Liver (tissue), 3 donors: ENCODE measurements at regions not wholly inside any gene's neighbourhood (a gene's known extent, or its start where the extent isn't known, plus 50 kb on each side); places are given as distances from the start of the nearest gene placed in this dataset.

ENCODE experiments used
- RAD21 ChIP-seq, 2 donors: IDR thresholded peaks; 2 replicates each; pipeline ENCODE4 v1.6.1; 2016; ENCODE audit warnings: antibody characterized with exemption in 2 of 2, mild to moderate bottlenecking in 2 of 2
- REST ChIP-seq: IDR thresholded peaks from 2 replicates; pipeline ENCODE4 v1.6.1; 2016; ENCODE audit warnings: antibody characterized with exemption, mild to moderate bottlenecking
- RXRA ChIP-seq, 2 donors: IDR thresholded peaks; 2 replicates each; pipeline ENCODE4 v1.6.1; 2017 to 2018; ENCODE audit warnings: antibody characterized with exemption in 2 of 2, mild to moderate bottlenecking in 1 of 2
- SP1 ChIP-seq: IDR thresholded peaks from 2 replicates; pipeline ENCODE4 v1.6.1; 2018; ENCODE audit warnings: antibody characterized with exemption, mild to moderate bottlenecking
- TF ChIP-seq, protein P1 (sequence below): fragments of 150-350 bp; IDR thresholded peaks from 2 replicates; pipeline ENCODE4 v1.5.1; 2017; ENCODE audit warnings: improper control_type of control experiment, low read depth, low read length; ENCODE audit not compliant: missing input control
- donor health status: healthy.
- donor health status: healthy.

- TF ChIP-seq, protein P1, sequence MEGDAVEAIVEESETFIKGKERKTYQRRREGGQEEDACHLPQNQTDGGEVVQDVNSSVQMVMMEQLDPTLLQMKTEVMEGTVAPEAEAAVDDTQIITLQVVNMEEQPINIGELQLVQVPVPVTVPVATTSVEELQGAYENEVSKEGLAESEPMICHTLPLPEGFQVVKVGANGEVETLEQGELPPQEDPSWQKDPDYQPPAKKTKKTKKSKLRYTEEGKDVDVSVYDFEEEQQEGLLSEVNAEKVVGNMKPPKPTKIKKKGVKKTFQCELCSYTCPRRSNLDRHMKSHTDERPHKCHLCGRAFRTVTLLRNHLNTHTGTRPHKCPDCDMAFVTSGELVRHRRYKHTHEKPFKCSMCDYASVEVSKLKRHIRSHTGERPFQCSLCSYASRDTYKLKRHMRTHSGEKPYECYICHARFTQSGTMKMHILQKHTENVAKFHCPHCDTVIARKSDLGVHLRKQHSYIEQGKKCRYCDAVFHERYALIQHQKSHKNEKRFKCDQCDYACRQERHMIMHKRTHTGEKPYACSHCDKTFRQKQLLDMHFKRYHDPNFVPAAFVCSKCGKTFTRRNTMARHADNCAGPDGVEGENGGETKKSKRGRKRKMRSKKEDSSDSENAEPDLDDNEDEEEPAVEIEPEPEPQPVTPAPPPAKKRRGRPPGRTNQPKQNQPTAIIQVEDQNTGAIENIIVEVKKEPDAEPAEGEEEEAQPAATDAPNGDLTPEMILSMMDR = no peak
- no peak for TF ChIP-seq RAD21 (IDR thresholded peaks at IDR 0.05)
- no peak for TF ChIP-seq REST
- no peak for TF ChIP-seq RXRA (IDR thresholded peaks at IDR 0.05)
- TF ChIP-seq SP1 = no peak
Observed at GRCh38 chr7:124550036-124550435, 215.6 kb downstream of the GPR37 start.
